GM21367 (cell line): ENCODE measurements at regions not wholly inside any gene's neighbourhood (a gene's known extent, or its start where the extent isn't known, plus 50 kb on each side); places are given as distances from the start of the nearest gene placed in this dataset.

Experiments used
- ATAC-seq: cut with Tn5 transposase; IDR thresholded peaks from one replicate; pipeline ENCODE4 v1.9.1; 2021; ENCODE audit not compliant: unreplicated experiment

DNA sequence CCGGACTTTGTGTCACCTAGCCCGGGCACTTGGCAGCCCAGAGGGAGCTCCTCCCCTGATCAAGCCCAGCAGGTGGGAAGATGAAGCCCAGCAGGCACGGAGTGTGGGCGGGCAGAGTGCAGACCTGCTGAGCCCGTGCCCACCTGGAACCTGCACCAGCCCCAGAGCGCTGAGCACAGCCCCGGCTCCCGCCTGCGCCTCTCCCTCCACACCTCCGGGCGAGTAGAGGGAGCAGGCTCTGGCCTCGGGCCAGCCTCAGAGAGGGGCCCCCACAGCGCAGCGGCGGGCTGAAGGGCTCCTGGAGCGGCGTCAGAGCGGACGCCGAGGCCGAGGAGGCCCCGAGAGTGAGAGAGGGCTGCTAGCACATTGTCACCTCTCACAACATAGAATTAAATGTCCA, 257.7 kb downstream of the VGLL3 start:
- ATAC-seq = no peak

DNA sequence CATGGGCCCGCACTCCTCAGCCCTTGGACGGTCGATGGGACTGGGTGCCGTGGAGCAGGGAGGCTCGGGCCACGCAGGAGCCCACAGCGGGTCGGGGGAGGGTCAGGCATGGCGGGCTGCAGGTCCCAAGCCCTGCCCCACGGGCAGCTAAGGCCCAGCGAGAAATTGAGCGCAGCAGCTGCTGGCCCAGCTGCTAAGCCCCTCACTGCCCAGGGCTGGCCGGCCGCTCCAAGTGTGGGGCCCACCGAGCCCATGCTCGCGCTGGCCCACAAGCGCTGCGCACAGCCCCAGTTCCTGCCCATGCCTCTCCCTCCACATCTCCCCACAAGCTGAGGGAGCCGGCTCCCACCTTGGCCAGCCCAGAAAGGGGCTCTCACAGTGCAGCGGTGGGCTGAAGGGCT, 259.4 kb downstream of the VGLL3 start:
- ATAC-seq = no peak

DNA sequence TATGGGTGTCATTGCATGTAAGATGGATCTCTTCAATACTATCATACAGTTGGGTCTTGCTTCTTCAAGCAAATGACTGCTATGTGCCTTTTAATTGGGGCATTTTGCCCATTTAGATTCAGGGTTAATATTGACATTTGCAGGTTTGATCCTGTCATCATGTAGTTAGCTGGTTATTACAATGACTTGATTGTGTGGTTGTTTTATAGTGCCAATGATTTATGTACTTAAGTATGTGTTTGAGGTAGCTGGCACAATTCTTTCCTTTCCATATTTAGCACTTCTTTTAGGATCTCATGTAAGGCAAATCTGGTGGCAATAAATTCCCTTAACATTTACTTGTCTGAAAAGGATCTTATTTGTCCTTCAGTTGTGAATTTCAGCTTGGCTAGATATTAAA, 267.5 kb downstream of the VGLL3 start:
- no peak for ATAC-seq

DNA sequence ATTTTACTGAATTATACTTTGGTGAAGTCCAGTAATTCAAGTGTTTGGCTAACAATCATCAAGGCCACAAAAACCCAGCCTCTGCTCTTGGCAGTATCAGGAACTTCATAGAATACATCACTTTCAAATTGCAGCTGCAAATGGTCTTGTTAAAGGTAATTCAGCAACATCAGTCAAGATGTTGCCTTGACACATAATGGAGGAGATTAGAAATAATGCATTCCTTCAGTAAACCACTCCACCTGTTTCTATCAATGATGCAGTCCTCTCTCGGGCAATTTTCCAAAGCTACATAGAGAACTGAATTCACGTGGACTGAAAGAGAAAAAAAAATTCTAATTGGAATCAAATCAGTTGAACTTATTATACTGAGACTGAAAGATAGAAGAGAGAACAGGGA, 279.3 kb downstream of the VGLL3 start:
- no peak for ATAC-seq

DNA sequence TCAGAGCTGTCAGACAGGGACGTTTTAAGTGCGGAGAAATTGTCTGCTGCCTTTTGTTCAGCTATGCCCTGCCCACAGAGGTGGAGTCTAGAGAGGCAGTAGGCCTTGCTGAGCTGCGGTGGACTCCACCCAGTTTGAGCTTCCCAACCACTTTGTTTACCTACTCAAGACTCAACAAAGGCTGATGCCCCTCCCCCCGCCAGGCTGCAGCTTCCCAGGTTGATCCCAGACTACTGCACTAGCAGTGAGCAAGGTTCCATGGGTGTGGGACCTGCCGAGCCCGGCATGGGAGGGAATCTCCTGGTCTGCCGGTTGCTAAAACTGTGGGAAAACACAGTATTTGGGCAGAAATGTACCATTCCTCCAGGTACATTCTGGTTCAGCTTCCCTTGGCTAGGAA, 282.1 kb downstream of the VGLL3 start:
- ATAC-seq = no peak

DNA sequence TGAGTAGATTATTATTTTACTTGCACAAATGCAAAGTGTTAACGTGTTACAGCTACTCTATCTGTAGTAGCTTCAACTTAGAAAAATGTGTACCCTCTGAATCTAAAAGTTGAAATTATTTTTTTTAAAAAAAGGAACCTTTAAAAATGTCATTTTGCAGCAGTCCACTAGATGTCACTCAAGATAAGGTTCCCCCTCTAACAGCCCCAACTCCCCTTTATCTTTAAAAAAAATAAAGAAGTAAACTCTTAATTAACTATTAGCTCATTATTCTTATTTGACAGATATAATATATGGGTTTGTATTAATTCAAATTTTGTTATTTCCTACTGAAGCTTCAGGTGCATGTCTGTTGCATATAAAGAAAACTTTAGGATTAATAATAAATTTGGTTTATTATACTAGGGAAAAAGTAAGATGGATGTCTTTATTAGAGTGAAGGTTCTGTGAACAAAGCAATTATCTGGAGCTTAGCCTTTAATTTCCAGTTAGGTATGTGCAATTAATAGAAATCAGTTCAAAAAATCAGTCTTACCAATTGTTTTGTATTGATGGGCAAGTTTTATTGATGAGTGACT, 288.5 kb downstream of the VGLL3 start:
- ATAC-seq = no peak

DNA sequence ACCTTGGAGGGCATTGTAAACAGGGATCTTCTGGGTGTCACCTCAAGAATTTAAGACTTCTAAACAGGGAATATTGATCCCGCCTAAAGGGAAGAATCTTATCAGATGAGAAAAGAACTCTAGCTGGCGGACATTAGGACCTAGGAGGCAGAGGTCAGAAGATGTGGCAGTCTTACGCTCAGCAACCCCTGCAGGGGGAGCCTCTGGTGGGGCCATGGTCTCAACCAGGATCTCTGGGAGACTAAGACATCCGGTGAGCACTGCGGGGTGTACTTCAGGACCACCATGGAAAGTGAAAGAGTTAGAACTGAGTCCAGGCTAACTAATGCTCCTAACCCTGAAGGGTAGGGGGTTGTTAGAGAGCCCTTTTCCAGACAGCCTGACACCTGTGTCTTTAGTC, 295.2 kb downstream of the VGLL3 start:
- ATAC-seq = no peak

DNA sequence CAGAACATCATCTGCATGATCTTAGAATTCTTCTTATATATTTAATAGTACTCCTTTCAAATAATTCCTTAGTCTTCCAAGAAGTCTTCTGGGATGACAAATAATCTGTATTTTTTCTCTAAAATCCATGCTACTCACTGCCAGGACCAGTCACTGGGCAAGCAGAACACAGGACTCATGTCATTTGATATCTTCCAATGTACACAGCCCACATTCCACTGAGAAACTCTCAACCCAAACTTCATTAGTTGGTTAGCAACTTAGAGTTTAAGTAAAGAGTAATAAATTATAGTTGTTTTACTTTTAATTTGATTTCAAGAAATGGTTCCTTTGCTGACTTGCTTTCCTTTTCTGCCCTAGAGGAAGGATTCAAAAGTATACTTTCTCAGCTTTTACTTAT, 317.0 kb downstream of the VGLL3 start:
- ATAC-seq = no peak

DNA sequence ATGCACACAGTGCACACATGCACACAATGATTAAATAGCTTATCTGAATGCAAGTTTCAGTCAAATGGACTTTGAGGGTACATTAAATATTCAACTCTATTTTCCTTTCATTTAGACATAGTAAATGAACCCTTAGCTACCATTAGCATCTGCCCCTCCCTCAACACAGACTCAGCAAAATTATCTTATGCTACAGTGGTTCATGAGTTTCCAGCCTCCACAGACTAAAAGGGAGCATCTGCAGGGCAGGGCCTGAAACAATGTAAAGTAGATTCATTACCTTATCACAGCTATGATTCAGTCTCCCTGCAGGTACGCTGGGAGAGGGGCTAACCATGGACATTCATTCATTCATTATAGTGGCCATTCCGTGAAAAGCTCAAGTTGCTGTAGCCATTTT, 329.1 kb downstream of the VGLL3 start:
- no peak for ATAC-seq

DNA sequence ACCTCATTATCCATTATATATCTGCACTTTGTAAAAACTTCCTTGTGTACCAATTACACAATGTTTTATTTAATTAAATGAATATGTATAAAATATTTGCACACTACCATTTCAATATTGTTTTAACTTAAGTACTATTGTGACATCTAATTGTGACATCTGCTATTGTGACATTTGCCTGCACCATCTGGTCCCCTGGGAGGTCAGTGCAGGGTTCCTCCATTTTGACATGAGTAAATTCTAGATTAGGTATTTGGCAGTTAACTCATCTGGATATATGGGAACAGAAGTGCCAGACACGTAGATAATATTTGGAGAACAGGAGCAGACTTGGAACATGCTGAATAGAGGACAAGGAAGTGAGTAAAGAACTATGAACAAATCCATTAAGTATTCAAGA, 332.1 kb downstream of the VGLL3 start:
- no peak for ATAC-seq

DNA sequence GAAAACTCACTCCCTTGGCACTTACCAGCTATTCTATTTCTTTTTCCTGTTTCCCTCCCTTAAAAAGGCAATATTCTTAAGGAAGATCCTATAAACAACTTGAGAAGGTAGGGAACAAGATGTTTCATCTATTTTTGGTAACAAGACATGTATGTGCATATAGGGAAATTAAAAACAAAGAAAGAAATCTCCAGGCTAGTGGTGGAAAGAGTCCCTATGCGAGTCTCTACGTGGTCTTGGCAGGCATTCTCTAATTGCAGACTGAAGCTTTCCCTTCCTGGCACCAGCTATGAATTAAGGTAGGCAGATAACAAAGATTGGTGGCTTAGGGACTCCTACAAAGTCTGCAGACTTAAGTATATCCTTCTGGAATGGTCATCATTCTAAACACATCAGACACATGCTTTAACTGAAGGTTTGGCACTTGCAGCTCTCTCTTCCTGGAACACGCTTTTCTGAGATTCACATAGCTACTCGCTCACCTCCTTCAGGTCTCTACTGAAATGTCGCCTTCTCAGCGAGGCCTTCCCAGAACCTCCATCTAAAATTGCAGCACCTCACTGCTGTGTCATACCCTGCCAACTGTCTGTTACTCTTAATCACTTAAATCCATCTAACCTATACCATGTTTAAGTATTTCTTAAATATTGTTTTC, 336.0 kb downstream of the VGLL3 start:
- ATAC-seq = no peak

DNA sequence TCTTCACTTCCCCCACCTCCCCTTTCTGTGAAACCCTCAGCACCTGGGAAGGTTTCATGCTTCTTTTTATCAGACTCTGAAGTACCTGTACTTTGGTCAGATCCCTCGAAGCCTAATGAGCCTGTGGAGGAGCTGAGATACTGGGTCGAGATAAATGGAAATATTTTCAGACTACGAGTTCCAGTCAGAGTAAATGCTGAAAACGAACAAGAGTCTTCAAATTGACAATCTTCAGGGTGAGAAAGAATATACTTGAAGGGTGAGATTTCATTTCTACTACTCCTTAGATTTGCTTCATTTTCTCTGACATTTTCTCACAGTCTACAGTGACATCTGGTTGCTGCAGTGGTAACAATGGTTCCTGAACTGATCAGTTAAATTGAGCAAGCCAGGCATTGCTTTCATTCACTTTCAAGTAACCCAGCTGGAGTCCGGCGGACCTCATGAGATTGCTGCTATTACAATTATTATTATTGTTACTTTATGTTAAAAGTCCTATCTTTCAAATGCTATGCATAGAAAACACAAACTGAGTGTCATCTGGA, 337.2 kb downstream of the VGLL3 start:
- ATAC-seq = no peak

DNA sequence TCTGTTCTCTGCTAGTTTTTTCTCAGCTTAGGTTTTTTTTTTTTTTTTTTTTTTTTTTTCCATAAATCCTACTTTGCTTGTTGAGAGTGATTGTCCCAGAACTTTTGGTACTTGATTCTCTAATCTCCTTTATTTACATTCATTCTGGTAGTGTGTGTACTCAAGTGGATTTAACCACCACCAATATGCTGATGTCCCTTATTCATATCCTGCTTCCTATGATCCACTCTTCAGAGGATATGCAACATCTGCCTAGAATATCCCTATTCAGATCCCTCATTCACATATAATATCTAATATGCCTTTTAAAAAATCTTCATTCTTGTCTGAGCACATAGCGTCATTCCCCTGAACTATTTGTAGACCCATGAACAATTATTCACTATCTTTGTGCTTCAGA, 342.9 kb downstream of the VGLL3 start:
- no peak for ATAC-seq

DNA sequence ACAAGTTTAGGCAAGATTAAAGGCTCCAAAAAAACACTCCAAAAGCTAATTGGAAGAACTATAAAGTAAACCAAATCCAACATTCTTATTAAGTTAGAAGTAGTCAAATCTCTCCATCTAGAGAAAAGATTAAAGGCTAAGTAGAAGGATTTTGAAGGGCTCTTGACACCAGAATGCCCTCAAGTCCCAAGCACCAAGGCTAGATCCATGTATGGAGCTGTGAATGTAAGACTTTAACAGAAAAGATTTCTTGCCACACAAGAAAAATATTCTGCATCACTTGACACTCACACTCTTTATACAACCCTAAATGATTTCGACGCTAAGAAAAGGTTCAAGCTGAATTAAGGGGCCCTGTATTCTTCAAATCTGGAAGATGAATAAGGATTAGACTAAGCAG, 345.2 kb downstream of the VGLL3 start:
- no peak for ATAC-seq

DNA sequence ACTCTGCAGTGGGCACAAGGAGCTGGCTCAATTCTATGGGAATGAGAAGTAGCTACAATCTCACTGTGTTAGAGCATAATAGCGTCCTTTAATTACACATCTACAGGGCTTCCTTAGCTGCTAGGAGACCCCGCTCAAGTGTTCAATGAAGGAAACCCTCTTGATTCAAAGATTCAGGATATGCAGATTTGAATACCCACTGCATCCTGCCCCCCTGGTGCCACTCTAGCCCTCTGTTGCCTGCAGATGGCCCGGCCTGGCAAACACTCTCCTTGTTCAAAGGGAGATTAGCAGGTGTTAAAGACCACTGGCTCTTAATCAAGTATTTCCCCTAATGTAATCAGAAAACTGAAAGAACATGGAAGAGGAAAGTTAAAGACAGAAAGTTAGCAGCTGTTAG, 356.6 kb downstream of the VGLL3 start:
- ATAC-seq = no peak

DNA sequence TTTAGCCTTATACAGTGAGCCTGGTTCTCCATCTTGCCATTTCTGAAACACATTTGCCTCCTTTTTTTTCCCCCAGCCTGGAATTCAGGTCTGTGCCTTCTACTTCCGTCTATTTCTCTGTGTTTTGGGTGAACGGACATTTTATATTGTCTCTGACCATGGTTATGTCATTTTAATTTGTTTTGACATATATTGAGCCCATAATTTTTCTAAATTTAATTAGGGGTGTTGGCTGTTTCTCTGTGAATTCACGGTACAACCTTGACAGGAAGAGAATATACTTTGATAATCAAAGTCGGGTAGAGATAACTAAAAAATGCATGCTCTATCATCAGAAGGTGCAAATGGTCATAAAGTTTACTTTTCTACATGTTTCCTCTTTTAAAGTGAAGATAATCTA, 361.4 kb downstream of the VGLL3 start:
- ATAC-seq = no peak

DNA sequence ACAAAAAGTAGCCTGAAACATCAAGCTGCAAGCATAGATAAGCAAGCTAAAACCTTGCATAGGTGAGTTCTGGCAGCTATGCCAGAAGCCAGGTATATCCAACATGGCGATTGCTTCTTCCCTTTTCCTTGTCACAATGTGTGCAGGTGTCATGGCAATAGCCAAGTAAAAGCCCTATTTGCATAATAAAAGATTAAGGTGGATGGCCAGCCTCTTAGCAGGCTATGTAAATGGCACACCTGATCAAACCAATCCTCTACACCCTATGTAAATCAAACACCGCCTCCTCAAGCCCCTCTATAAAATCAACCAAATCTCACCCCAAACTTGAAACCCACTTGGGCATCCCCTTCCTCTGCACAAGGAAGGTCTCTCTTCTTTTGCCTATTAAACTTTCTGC, 366.8 kb downstream of the VGLL3 start:
- no peak for ATAC-seq

DNA sequence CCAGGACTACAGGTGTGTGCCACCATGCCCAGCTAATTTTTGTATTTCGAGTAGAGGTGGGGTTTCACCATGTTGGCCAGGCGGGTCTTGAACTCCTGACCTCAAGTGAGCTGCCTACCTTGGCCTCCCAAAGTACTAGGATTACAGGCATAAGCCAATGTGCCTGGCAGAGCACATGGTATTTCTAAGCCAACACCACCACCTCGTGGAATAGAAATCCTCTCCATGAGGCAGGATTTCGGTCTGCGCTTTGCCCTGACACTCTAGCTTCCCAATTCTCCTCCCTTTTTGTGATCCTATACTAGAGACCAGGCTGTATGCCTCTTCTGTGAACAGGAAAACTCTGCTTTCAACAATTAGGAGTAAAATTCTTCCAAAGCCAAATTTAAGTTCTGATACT, 372.2 kb downstream of the VGLL3 start:
- ATAC-seq = no peak

DNA sequence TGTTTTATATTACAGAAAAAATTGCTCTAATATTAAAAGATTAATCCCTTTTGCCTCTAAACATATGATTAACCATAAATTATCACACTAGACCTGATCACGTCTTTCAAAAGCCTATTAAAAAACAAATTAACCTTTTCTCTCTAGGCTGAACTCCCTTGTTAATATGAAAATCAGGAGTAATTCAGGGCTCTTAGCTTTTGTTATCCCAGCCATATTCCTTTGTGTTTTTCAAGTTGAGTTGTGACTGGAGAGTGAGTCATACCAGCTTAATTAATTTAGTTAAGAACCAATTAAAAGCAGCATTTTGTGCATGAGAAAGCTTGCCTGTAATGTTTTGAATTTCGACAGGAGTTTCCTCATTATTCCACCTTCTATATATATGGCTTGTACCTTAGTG, 385.8 kb downstream of the VGLL3 start:
- no peak for ATAC-seq

DNA sequence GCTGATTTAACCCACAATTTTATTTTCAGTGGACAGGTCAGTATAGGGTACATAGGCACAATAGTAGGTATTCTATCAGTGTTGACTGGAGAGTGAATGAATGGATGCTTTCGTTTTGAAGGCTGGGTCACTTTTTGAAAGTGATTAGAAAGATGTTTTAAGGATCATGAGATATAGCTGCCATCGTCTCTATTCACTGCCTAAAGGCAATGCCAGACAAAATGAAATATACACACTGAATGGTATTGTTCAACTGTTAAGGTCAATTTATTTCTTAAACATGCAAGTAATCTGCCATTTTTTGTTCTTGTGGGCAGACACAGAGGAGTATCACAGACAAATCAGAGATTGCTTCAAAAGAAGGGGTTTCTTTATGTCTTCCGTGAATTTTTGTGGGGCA, 395.3 kb downstream of the VGLL3 start:
- no peak for ATAC-seq

DNA sequence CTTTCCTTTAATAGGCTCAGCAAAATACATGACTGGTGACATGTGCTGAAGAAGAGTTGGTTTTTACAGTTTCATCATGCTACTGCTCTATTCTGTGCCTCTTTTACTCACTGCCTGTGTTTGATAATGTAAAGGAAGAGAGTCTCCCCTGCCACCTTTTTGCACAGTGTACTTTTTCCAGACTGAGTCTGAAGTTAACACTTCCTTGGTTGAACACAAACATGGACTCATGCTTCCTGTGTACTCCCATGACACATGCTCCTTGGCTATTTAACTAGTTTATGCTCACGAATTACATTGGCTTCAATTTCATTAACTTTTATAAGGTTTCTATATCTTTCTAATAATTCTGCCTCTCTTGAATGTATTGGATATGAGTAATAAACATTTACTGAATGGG, 396.1 kb downstream of the VGLL3 start:
- no peak for ATAC-seq

DNA sequence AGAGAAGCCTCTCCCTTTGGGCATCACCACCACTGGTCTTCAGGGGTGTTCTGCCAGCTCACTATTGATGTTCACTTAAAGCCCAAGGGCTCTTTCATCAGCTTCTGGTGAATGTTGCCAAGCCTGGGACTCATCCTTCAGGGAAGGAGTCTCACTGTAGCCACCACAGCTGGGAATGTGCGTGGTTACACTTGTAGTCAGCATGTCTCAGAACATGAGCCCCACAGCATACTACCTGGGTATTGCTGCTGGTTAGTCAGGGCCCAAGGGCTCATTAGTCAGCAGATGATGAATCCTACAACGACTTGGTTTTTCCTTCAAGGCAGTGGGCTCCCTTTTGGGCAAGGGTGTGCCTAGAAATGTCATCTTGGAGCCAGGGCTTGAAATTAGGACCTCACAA, 412.9 kb downstream of the VGLL3 start:
- no peak for ATAC-seq

DNA sequence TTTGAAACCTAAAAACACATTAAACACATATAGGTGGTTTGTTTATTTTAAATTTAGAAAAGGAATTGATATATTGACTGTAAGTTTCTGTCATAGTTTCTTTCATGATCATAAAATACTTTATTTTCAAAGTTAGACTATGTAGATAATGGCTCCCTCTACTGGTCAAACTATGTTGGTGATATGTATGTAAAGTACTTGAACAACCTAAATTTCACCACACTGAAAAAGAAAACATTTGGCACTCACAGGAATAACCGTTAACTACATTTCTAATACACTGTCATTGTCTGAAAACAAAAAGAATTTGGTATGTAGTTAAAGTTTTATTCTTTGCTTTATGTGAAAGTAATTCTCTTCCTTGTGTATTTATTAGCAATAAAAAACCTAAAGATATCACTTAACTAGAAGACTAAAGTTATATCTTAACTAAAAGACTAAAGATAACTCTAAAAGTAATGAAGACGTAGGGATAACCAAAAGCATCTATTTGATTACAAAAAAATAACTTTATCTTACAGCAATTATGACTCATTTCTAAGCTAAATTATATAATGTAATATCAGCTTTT, 427.5 kb downstream of the VGLL3 start:
- peak; percentile 65 for ATAC-seq
